ENCODE measurements at regions not wholly inside any gene's neighbourhood (a gene's known extent, or its start where the extent isn't known, plus 50 kb on each side); places are given as distances from the start of the nearest gene placed in this dataset.

DNA sequence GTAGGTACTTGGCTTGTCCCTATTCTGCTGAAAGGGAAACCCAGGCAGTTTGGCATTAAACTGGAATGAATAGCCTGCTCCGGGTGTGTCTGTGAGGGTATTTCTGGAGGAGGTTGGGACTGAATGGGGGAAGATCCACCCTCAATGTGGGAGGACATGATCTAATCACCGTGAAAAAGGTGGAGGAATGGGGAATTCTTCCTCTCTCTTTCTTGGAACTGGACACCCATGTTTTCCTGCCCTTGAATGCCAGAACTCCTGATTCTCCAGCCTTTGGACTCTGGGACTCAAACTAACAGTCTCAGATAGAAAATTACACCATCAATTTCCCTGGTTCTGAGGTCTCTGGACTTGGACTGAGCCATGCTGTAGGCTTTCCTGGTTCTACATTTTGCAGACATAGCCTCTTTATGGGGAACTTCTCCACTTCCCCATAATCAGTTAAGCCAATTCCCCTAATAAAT lies 391.7 kb downstream of the EDEM1 start:
- TF ChIP-seq, protein P1, sequence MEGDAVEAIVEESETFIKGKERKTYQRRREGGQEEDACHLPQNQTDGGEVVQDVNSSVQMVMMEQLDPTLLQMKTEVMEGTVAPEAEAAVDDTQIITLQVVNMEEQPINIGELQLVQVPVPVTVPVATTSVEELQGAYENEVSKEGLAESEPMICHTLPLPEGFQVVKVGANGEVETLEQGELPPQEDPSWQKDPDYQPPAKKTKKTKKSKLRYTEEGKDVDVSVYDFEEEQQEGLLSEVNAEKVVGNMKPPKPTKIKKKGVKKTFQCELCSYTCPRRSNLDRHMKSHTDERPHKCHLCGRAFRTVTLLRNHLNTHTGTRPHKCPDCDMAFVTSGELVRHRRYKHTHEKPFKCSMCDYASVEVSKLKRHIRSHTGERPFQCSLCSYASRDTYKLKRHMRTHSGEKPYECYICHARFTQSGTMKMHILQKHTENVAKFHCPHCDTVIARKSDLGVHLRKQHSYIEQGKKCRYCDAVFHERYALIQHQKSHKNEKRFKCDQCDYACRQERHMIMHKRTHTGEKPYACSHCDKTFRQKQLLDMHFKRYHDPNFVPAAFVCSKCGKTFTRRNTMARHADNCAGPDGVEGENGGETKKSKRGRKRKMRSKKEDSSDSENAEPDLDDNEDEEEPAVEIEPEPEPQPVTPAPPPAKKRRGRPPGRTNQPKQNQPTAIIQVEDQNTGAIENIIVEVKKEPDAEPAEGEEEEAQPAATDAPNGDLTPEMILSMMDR (IDR thresholded peaks at IDR 0.05; ENCODE audit: unreplicated experiment) = no peak
- H3K36me3 Mint-ChIP-seq (ENCODE audit: insufficient read depth, unreplicated experiment) = no peaks in the 10 kb centered on the region
- H3K4me3 Mint-ChIP-seq (ENCODE audit: low read depth, unreplicated experiment) = no peak overlapping the region
- no peak for DNase-seq
- no peaks in the 10 kb centered on the region for H3K4me1 Mint-ChIP-seq (ENCODE audit: low read depth, unreplicated experiment)
- H3K27ac Mint-ChIP-seq (ENCODE audit: unreplicated experiment) = no peak overlapping the region
- no TSS peak for BruUV-seq (replicated peaks)
- no peaks in the 10 kb centered on the region for H3K9me3 Mint-ChIP-seq (ENCODE audit: low read depth, unreplicated experiment)
- intact Hi-C loops (cut with micrococcal nuclease; ENCODE audit: unreplicated experiment) = loop anchor here (10.0 kb wide), 1 partner anchor 216 kb away; no protein-coding TSS in a partner anchor
- CTCF ChIA-PET = no interaction called here
- no peaks in the 10 kb centered on the region for H3K27me3 Mint-ChIP-seq (ENCODE audit: unreplicated experiment)

DNA sequence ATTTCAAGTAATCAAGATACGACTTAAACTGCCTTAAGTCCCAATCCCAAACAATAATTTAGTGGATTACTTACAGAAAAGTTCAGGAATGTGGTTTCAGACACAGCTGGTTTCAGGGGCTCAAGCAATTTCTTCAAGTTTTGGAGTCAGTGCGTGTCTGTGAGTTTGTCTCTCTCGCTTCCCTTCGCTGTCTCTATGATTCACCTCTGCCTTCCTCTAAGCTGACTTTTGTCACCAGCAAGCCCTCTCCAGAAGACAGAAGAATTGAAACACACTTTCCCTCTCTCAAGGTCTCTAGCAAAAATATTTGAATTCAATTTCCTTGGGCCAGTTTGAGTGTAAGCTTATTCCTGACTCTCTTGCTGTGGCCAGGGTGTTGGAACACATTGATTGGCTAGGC lies 392.4 kb downstream of the EDEM1 start:
- Mint-ChIP-seq H3K4me3 (ENCODE audit: low read depth, unreplicated experiment) (no peak overlapping the region), H3K4me1 (ENCODE audit: low read depth, unreplicated experiment) (no peaks in the 10 kb centered on the region), H3K36me3 (ENCODE audit: insufficient read depth, unreplicated experiment) (no peaks in the 10 kb centered on the region), H3K27me3 (ENCODE audit: unreplicated experiment) (no peaks in the 10 kb centered on the region), H3K27ac (ENCODE audit: unreplicated experiment) (no peak overlapping the region), H3K9me3 (ENCODE audit: low read depth, unreplicated experiment) (no peaks in the 10 kb centered on the region)
- intact Hi-C loops (cut with micrococcal nuclease; ENCODE audit: unreplicated experiment) = loop anchor here (10.0 kb wide), 1 partner anchor 215 kb away; no protein-coding TSS in a partner anchor
- TF ChIP-seq, protein P1 (IDR thresholded peaks at IDR 0.05; ENCODE audit: unreplicated experiment) = no peak
- DNase-seq = no peak
- BruUV-seq (replicated peaks) = no TSS peak
- CTCF ChIA-PET = no interaction called here

DNA sequence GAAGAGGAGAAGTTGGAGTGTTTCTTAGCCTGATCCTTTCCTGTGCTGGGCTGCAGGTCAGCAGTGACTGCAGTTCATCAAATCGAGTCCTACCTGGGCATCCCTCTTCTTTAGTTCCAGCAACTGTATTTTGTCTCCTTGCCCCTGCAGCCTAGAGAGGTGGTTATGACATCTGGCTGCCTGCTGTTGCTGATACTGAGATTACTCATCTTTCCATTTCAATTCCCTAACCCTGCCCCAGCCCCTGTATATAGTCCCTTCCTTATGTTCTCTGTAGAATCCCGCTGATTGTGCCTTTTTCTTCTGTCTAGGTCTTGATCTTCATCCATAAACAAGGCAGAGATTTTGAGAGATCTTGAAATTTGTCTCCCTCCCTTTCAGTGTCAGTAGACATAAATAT lies 393.3 kb downstream of the EDEM1 start:
- no peak overlapping the region for H3K4me3 Mint-ChIP-seq (ENCODE audit: low read depth, unreplicated experiment)
- no peaks in the 10 kb centered on the region for H3K27me3 Mint-ChIP-seq (ENCODE audit: unreplicated experiment)
- no peaks in the 10 kb centered on the region for H3K36me3 Mint-ChIP-seq (ENCODE audit: insufficient read depth, unreplicated experiment)
- TF ChIP-seq, protein P1 (IDR thresholded peaks at IDR 0.05; ENCODE audit: unreplicated experiment) = no peak
- H3K27ac Mint-ChIP-seq (ENCODE audit: unreplicated experiment) = no peak overlapping the region
- intact Hi-C loops (cut with micrococcal nuclease; ENCODE audit: unreplicated experiment) = no loop called here
- no peak for DNase-seq
- CTCF ChIA-PET = no interaction called here
- no TSS peak for BruUV-seq (replicated peaks)
- H3K4me1 Mint-ChIP-seq (ENCODE audit: low read depth, unreplicated experiment) = no peaks in the 10 kb centered on the region
- H3K9me3 Mint-ChIP-seq (ENCODE audit: low read depth, unreplicated experiment) = no peaks in the 10 kb centered on the region

DNA sequence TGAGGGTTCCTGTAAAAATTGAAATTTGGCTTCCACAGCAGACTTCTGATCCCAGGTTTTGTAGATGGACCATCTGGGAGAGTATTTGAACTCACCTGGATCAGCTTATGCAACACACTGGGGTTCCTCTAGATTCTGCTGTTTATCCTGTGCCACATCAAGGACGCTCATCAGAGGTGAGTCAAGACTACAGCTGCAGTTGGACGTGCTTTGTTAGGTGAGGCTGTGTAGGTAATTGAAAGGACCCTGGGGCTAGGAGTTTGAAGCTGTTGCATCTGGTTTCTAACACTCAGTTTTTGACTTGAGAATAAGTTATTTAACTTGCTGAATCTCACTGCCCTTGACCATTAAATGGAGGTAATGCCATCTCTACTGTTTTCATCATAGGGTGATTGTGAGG lies 394.2 kb downstream of the EDEM1 start:
- no peaks in the 10 kb centered on the region for H3K27me3 Mint-ChIP-seq (ENCODE audit: unreplicated experiment)

More for the DNA sequence above, 394.2 kb downstream of the EDEM1 start:
- Mint-ChIP-seq H3K4me1 (ENCODE audit: low read depth, unreplicated experiment) (no peaks in the 10 kb centered on the region), H3K27ac (ENCODE audit: unreplicated experiment) (no peak overlapping the region), H3K9me3 (ENCODE audit: low read depth, unreplicated experiment) (no peaks in the 10 kb centered on the region), H3K36me3 (ENCODE audit: insufficient read depth, unreplicated experiment) (no peaks in the 10 kb centered on the region), H3K4me3 (ENCODE audit: low read depth, unreplicated experiment) (no peak overlapping the region)
- DNase-seq = no peak
- BruUV-seq (replicated peaks) = no TSS peak
- CTCF ChIA-PET = interaction anchor here (0.7 kb wide), 1 partner anchor 983 kb away, joined by 3 read pairs; no protein-coding TSS in a partner anchor
- TF ChIP-seq, protein P1 (IDR thresholded peaks at IDR 0.05; ENCODE audit: unreplicated experiment) = no peak
- intact Hi-C loops (cut with micrococcal nuclease; ENCODE audit: unreplicated experiment) = no loop called here

All from Calu3 (cell line).